Stimulated activated CD4-positive, alpha-beta T cell treated with anti-CD3 and anti-CD28 coated beads, TNF-alpha, amount 100 ng/mL, for 1 hour (primary cell): ENCODE measurements at regions not wholly inside any gene's neighbourhood (a gene's known extent, or its start where the extent isn't known, plus 50 kb on each side); places are given as distances from the start of the nearest gene placed in this dataset.

ENCODE experiments used
- DNase-seq, 3 donors: peaks; one replicate each; pipeline ENCODE4 v3.0.0-alpha.2; 2020; ENCODE audit warnings: low read depth in 3 of 3, low spot score in 1 of 3

DNA sequence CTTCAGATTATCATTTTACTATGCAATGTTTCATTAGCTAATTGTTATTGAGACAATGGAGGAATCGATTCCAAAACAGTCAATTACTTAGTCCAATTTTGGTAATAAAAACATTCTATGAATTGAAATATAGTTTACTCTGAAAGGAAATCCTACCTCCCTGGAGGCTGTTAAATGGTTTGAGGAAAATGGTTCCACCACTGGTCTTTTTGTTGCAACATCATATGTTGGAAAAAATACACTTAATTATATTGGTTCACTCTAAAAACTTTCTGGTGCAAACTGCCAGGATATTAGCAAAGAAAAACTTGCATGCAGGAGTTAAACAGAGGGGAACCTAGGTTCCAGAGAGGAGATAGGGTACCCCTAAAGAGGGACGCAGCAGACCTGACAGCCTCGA is 267.3 kb upstream of the LYZL1 start:
- DNase-seq, result no peak

DNA sequence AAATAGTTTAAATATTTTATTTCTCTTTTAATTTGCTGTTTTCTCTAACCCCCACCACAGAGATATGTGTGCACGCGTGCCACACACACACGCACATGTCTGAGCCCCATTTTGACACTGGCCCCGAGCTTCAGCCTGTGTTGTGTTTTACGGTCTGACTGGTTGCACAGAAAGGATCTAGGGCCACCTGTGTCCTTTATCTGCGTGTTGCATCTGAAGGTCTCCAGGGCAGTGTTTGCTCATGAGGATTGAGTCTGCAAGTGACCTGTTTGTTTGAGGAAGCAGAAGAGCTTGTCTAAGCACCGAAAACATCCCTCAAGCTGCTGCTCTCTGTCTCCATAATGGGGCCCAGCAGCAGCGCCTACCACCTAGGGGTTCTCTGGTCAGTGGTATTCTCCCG is 266.4 kb upstream of the LYZL1 start:
- DNase-seq, result no peak

DNA sequence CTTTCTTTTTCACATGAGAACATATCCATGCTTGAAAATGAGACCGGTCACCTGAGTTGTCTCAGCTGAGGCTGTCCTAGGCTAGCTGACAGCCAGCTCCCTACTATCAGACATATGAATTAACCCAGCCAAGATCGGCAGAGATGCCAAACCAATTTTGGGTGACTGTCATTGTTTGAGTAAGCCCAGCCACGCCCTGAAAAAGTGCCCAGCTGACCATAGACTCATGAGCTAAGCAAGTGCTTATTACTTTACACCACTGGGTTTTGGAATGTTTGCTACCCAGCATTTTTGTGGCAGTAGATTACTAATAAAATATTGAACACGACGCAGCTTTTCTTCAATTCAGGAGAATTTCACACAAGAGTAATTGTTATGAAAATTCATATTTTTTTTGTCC is 265.2 kb upstream of the LYZL1 start:
- DNase-seq, result no peak

DNA sequence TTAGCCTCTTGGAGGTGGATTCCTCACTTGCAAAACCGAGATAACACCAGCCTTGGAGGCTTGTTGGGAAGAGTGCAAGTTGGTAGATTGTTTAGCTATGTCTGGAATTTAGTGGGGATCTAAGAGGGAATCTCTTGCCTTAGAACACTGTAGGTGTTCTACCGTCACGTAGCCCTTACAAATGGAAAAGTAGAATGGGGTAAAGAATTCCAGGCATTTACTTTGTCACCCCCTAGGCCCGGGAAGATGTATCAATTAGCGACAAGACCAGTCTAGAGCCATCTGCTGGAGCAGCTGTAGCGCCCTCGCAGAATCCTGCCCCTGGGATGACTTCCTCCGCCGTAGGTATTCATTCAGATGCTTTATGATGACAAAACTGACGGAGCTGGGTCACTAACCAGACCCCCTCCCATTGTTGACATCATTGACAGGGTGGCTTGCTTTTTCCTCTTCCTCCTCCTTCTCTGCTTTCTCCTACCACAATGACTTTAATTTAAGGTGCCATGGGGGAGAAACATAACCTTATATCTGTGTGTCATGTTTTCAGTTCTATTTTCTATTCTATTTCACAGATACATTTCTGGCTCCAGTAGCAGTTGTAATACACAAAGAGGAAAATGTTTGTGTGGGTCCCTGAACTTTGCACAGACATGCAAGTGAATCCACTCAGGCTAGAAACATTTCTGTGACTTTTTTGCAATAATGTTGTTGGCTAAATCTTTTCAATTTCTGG is 262.6 kb upstream of the LYZL1 start:
- no peak for DNase-seq

DNA sequence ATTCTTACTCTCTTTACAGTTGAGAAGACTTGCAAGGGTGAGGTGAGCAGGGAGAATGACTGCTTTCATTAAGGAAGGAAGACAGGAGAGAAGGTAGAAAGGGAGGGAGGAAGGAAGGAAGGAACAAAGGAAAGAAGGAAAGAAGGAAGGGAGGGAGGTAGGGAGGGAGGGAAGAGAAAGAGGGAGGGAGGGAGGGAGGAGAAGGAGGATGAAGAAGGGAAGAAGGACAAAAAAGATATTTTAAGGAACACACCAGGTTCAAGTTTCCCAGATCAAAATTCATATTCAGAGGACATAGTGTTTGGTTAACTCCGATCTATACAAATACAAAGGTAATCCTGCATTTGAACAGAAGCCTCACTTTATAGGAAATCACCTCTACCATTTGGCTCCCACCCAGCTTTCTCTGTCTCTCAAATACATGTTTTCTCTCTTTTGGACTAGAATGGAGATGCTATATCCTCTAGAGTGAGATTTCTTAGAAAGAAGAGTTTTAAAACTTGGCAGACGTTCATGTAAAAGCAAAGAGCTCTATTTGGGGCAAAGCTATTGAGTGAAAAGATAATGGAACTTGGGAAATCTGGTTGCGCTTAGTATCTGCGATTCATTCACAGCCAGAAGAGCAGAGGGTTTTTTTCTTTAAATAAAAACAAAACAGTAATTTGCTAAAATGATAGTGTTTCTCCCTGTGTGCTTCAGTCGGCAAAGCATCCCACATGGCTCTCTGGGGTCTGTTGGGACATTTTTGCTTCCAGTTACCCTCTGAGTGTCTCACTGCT is 261.9 kb upstream of the LYZL1 start:
- no peak for DNase-seq

DNA sequence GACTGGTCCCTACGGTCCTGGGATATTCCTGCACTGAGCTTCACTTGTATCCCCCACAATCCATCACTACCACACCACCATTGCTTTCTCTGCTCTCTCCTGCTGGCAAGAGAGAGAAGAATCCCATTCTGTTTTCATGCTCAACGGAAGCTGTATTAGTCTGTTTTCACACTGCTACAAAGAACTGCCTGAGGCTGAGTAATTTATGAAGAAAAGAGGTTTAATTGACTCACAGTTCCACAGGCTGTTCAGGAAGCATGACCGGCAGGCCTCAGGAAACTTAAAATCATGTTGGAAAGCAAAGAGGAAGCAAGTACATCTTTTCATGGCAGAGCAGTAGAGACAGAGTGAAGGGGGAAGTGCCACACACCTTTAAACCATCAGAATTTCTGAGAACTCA is 260.4 kb upstream of the LYZL1 start:
- DNase-seq, result no peak

DNA sequence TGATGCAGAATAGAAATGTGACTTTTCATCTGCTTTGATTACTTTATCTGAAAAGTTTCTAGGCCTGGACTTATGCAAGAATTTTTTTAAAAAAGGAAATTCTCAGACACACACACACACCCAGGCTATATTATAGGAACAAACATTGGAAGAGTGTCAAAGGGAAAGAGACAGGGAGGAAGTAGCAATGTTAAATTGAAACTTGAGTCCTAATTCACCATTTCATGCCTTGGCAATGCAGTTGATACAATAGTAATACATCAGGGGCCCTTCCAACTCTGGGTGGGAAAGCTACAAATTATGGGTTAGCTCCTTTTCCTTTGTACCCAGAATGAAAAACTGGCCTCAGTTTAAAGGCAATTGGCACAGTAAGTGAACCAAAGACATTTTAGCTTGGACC is 258.0 kb upstream of the LYZL1 start:
- no peak for DNase-seq

DNA sequence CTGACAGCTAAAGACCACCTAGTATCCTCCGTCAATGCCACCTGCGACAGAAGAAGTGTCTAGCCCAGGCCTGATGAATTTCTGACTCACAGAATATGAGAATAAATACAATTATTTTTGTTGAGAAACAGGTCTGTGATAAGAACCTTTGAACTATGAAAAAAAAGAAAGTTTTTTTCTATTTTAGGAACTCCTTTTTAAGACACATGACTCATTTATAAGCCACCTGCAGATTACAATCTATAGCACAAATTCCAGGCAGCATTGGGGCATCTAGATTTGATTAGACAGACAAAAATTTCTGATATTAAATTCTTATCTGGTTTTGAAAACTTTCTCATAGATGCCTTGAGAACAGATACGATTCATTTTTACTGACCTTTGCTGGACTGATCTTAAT is 256.7 kb upstream of the LYZL1 start:
- DNase-seq, result no peak

DNA sequence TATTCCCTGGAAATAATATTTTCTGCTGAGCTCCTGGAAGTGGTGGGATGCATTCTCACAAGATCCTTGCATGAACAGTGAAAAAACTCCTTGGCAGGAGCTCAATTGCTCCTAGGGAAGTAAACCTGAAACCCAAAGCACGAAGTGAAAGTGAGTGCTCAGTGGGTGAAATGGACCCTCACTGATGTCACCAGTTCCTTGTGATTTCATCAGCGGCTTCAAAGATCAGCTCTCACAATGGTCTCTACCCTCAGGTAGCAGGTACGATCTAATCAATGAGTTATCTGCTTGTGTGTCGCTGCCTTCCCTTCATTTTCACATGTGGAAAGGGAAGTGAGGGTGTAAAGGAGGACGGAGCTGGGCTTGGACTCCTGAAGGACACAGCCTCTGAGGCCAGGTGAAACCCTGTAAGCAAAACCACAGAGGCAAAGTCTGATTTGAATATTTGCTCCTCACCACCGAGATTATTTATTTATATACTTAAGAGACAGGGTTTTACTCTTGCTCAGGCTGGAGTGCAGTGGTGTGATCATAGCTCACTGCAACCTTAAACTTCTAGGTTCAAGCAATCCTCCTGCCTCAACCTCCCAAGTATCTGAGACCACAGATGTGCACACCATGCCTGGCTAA is 255.4 kb upstream of the LYZL1 start:
- no peak for DNase-seq

DNA sequence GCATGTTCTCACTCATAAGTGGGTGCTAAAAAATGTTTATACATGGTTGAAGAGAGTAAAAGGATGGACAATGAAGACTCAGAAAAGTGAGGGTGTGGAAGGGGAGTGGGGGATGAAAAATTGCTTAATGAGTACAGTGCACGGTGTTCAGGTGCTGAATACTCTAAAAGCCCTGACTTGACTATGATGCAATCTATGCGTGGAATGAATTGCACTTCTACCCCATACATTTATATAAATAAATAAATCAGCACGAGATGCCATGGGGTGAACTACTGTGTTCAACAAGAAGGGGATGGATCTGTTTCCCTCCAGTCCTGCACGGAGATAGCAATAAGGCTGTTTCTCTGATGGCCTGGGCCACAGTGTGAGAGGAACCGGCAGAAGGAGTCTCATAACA is 254.3 kb upstream of the LYZL1 start:
- no peak for DNase-seq

DNA sequence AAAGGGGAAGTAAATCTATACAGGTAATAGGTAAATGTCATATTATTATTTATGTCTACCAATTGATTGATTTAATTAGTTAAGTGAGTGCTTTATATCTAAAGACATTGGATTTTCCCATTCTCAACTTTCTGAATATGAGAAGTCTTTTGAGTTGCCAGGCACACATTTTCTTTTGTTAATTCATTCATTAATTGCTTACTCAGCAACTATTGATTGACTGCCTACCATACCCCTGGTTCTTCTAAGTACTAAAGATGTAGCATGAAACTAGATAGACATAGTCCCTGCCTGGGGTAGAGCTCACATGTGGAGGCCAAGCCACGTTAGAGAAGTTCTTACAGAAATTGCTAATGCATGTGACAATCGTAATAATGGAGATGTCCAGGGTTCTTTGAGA is 253.1 kb upstream of the LYZL1 start:
- no peak for DNase-seq

DNA sequence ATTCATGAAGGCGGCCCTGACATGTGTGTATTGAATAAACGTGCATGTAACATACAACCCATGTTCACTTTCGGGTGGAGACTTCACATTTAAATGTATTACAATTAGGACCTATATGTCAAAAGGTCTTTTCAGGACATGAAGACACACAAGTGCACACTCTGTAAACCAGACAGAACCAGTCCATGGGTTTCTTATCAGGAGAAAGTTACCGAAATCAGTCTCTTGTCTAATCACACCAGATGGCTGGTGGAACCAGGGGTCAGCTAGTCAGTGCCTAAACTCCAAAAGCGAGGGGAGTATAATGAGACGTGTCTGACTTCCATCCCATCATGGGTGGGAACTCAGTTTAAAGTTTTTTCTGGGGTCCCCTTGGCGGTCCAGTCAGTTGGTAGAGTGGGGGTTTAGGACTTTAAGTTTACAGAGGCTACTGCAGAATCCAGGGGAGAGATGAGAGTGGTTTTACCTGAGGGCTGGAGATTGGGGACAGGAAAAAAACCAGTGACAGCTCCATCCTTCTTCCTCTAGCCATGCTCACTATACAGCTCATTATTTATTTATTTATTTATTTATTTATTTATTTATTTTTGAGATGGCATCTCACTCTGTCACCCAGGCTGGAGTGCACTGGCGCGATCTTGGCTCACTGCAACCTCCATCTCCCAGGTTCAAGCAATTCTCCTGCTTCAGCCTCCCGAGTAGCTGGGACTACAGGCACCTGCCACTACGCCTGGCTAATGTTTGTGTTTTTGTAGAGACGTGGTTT is 251.3 kb upstream of the LYZL1 start:
- no peak for DNase-seq

DNA sequence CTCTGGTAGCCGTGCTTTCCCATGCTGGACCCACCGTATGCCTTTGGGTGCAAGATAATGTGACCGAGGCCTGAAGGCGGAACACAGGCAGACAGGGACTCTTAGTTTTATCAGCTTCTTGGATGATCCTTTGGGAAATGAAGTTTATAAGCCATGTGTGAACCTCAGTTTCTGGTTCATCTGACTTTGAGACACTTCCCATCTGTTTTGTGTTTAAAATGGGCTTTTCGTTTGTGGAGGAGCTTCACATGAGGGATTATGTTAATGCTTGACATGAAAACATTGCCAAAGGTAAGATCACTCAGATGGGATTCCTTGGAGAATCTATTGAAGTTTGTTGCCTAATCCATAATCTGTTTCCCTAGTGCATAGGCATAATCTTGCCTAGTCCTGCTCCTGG is 249.8 kb upstream of the LYZL1 start:
- DNase-seq, result no peak

DNA sequence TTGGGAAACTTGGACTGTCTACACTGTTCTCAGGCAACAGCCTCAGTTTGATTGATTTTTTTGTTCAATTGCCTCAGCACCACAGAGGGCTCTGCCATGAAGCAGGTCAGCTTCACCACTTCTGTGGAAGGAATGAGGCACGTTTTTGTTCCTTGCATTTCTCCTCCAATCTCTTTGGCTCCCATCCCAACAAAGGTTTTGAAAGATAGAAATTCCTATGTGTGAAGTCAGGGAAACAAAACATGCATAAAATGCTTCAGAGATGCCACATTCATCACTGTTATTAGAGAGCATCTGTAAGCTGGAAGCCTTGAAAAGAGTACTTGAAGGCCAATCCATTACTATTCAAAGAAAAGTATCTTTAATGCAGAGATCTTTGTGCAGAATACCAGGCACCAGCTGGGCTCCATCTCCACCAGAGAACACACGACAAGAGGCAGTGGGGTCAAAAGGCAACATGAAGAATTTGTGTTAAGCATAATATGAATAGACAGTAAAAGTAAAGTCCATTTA is 249.1 kb upstream of the LYZL1 start:
- DNase-seq, result no peak

DNA sequence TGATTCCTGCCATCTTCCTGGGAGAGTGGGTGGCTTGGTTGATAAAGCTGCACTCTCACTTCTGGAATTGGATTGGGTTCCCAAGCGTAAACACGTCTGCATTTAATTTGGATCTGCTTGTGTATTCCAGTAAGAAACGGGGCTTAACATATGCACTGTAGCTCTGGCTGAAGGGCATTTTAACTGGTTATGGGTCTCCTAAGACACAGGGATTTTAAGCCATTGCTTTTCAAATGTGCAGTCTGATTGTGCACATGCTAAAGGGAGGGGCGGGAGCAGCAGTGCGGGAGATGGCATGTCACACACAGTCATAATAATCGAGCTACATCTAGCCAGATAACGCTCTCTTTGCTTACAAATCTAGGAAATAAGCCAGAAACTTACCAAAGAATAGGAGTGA is 247.3 kb upstream of the LYZL1 start:
- DNase-seq, result no peak

DNA sequence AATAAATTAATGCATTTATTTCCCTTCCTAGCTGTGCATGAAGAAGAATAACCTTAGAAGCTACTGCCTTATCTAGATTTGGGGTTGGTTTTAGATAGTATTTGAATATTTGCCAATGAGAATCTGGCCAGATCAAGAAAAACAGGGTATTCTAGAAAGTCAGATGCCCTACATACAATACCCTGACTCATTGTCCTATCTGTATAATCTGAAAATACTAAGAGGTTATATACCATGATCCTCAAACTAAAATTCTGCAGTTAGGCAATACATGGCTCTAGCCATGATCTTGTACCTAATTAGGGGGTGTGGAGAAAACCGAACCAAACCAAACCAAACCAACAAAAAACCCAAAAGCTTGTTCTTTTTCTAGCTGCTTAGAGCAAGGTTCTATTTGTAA is 240.4 kb upstream of the LYZL1 start:
- no peak for DNase-seq

DNA sequence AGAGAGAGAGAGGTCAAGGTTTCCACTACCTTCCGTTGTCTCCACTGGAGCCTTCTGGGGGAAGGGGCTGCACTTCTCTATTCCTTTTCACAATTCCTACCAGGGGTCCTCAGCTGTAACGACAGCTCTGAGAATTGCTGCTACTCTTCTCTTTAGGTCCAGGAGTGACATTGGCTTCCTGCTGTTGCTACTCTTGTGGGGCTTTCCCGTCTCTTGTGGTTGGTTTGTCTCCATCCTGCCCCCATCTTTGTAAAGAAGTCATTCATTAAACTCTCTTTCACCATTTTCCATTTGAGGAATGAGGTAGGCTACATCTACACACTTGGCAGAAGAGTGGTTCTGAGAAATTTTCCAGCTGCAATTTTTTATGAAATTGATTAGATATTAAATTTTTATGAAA is 238.8 kb upstream of the LYZL1 start:
- no peak for DNase-seq

DNA sequence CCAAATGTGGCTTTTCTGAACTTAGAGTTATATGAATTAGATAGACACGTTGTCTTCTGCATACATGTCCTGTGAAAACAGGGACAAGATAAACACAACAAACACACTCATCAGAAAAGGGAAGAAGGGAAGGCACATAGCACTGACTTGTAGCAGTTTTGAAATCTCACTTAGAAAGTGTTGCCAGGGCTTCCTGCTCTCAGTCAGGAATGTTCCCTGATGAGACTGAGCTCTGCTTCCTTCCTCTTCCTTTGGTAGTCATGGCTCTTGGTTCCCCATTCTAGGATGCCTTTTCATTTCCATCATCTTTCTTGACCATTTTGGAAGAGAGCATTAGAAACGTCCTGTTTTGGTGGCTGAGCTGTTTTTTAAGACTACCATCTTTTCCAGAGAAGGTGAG is 233.8 kb upstream of the LYZL1 start:
- no peak for DNase-seq

DNA sequence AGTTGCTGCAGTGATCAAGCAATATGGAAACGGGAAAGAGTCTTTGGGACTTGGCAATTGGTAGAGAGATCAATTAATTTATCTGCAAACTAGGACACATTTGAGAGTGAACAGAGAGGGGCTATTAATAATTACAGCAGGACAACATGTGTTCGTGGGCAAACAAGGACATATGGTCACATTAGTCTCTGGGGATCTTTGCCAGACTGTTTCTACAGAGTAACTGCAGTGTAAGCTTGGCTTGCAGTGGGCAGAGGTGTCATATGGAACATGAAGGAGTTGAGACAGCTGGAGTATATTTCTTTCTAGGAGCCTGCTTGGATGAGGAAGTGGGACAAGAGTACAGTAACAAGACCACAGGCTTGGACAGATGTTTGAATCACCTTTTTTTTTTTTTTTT is 232.1 kb upstream of the LYZL1 start:
- DNase-seq, result no peak

DNA sequence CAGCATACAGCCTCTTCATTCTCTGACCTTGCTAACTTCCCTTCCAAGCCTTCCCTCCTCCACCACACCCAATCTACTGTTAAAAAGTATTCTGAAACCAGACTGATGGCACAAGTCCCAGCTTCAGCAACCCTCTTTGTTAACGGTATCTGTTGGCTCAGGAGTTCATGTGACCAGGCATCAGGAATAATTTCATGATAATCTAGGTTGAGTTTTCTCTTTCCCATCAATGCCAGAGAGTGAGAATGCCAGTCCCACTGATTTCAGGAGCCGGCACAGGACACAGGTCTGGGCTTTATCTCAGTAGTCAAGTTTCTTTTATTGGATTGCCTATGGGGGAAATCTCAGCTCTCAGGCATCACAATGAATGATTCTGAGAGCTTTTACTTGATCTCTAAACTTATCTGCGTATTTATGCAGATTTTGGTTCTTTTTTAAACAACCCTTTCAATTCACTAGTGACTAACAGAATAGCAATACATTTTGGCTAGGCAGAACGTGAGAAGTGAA is 231.0 kb upstream of the LYZL1 start:
- DNase-seq, result no peak
